SU-DHL-6 (cell line): ENCODE measurements at regions not wholly inside any gene's neighbourhood (a gene's known extent, or its start where the extent isn't known, plus 50 kb on each side); places are given as distances from the start of the nearest gene placed in this dataset.
"Not testable (repeated sequence)": the region's sequence is repeated elsewhere in the genome, so short reads cannot be mapped to it uniquely, and the experiment has no call there.

Experiments
- EZH2phosphoT487 ChIP-seq: fragments of 200-600 bp; sonication (generic), shearing (Covaris generic); conservative IDR thresholded peaks from 2 replicates; pipeline ENCODE4 v1.6.1; 2018; ENCODE audit warnings: mild to moderate bottlenecking, antibody characterized with exemption, low read length, moderate library complexity, mixed read lengths
- TF ChIP-seq, protein P1 (sequence below): fragments of 200-600 bp; sonication (generic); IDR thresholded peaks from one replicate; pipeline ENCODE4 v1.5.1; 2017; ENCODE audit warnings: antibody characterized with exemption, mild to moderate bottlenecking, low read length, moderate library complexity; ENCODE audit not compliant: insufficient read depth, poor library complexity, severe bottlenecking

- TF ChIP-seq, protein P1, sequence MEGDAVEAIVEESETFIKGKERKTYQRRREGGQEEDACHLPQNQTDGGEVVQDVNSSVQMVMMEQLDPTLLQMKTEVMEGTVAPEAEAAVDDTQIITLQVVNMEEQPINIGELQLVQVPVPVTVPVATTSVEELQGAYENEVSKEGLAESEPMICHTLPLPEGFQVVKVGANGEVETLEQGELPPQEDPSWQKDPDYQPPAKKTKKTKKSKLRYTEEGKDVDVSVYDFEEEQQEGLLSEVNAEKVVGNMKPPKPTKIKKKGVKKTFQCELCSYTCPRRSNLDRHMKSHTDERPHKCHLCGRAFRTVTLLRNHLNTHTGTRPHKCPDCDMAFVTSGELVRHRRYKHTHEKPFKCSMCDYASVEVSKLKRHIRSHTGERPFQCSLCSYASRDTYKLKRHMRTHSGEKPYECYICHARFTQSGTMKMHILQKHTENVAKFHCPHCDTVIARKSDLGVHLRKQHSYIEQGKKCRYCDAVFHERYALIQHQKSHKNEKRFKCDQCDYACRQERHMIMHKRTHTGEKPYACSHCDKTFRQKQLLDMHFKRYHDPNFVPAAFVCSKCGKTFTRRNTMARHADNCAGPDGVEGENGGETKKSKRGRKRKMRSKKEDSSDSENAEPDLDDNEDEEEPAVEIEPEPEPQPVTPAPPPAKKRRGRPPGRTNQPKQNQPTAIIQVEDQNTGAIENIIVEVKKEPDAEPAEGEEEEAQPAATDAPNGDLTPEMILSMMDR = not testable (repeated sequence)
- TF ChIP-seq EZH2phosphoT487 = not testable (repeated sequence)
These were observed 507.3 kb upstream of the JAG1 start for GRCh38 chr20:11181129-11181528.
